ENCODE measurements at regions not wholly inside any gene's neighbourhood (a gene's known extent, or its start where the extent isn't known, plus 50 kb on each side); places are given as distances from the start of the nearest gene placed in this dataset.

DNA sequence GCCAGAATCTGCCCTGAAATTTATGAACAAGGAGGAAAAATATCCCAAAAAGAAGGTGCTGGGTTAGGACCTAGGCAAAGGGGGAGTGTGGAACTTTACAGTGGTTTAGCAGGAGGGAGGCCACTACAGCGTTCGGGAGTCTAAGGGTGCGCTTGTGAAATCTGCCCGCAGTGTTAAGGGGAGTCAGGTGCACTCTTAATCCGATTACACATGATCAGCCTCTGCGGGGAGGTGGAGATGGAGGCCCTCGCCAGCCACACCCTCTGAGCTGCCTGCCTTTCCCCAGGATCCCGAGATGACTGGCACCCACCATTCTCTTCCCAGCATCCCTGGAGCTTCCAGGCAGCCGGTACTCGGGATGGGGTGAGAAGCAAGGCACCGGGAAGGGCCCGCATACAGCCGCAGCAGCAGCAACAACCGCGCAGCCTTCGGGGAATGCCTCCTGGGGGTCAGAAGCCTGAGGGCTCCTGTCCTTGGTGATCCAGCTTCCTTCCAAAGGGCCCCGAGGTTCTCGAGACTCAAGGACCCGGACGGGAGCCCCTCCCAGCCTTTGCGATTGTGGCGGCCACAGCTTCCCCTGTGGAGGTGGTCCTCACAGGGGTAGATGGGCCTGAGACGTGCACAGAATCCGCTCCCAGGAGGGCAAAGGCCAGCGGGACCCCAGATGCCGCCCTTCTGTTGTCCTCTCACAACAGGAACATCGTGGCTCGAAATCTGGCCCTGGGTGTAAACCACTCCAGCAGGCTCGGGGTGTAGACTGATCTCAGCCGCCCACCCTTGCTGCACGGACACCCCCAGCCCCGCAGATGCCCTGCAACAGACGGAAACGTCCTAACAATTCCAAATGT, 57.3 kb upstream of the CST7 start:
- TF ChIP-seq ZBTB1 (CRISPR knock-in tag; IDR thresholded peaks at IDR 0.05; ENCODE audit: borderline replicate concordance, low read depth), result no peak
- no peak for TF ChIP-seq NR2F6 (CRISPR knock-in tag; IDR thresholded peaks at IDR 0.05)
- no peak for TF ChIP-seq RAD21 (CRISPR knock-in tag; conservative IDR thresholded peaks at IDR 0.05 in 1 of 2, IDR thresholded peaks at IDR 0.05 in 1 of 2)
- TF ChIP-seq CSDE1 (IDR thresholded peaks at IDR 0.05), result no peak
- TF ChIP-seq BRF2 (IDR thresholded peaks at IDR 0.05; ENCODE audit: borderline replicate concordance, insufficient read depth, insufficient read length), result no peak
- TF ChIP-seq, protein P1, sequence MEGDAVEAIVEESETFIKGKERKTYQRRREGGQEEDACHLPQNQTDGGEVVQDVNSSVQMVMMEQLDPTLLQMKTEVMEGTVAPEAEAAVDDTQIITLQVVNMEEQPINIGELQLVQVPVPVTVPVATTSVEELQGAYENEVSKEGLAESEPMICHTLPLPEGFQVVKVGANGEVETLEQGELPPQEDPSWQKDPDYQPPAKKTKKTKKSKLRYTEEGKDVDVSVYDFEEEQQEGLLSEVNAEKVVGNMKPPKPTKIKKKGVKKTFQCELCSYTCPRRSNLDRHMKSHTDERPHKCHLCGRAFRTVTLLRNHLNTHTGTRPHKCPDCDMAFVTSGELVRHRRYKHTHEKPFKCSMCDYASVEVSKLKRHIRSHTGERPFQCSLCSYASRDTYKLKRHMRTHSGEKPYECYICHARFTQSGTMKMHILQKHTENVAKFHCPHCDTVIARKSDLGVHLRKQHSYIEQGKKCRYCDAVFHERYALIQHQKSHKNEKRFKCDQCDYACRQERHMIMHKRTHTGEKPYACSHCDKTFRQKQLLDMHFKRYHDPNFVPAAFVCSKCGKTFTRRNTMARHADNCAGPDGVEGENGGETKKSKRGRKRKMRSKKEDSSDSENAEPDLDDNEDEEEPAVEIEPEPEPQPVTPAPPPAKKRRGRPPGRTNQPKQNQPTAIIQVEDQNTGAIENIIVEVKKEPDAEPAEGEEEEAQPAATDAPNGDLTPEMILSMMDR (IDR thresholded peaks at IDR 0.05 in 2 of 3, conservative IDR thresholded peaks at IDR 0.05 in 1 of 3; ENCODE audit: insufficient read depth in 2 of 3, low read depth in 1 of 3, low read length in 3 of 3), result no peak
- TF ChIP-seq MYBL2 (IDR thresholded peaks at IDR 0.05; ENCODE audit: low read depth), result no peak
- TF ChIP-seq MYBL2 (CRISPR knock-in tag; IDR thresholded peaks at IDR 0.05; ENCODE audit: borderline replicate concordance), result no peak
- TF ChIP-seq CBX8 (IDR thresholded peaks at IDR 0.05; ENCODE audit: borderline replicate concordance, extremely low read depth, low read depth, low read length, poor library complexity, severe bottlenecking), result no peak
- TF ChIP-seq RBBP5 (IDR thresholded peaks at IDR 0.05; ENCODE audit: borderline replicate concordance, insufficient read depth, low read length, poor library complexity, severe bottlenecking), result no peak
- TF ChIP-seq FOXA1 (IDR thresholded peaks at IDR 0.05; ENCODE audit: borderline replicate concordance), result no peak
- TF ChIP-seq ZNF316 (IDR thresholded peaks at IDR 0.05), result no peak
- no peak for TF ChIP-seq EZH2 (IDR thresholded peaks at IDR 0.05; ENCODE audit: borderline replicate concordance, low read depth, low read length)
